HepG2 (cell line): ENCODE measurements at regions not wholly inside any gene's neighbourhood (a gene's known extent, or its start where the extent isn't known, plus 50 kb on each side); places are given as distances from the start of the nearest gene placed in this dataset.

Experiments used
- ARNT2 ChIP-seq: sonication (generic); formaldehyde crosslinking; IDR thresholded peaks from 2 replicates; pipeline ENCODE4 v1.8.0; 2022; ENCODE audit warnings: mild to moderate bottlenecking, low read depth, missing genetic modification reagents, moderate library complexity
- ASH2L ChIP-seq: fragments of 300-600, 200-600 bp; sonication (generic); IDR thresholded peaks from 2 replicates; pipeline ENCODE4 v1.7.0; 2017; ENCODE audit warnings: low read depth, mild to moderate bottlenecking, moderate library complexity, mixed read lengths, low read length; ENCODE audit not compliant: insufficient read length
- HOXA9 ChIP-seq: sonication (generic); formaldehyde crosslinking; IDR thresholded peaks from 2 replicates; pipeline ENCODE4 v1.8.1; 2022; ENCODE audit warnings: missing genetic modification reagents, mild to moderate bottlenecking, moderate library complexity, borderline replicate concordance
- JUN ChIP-seq: sonication (generic); formaldehyde crosslinking; IDR thresholded peaks from 2 replicates; pipeline ENCODE4 v1.4.0; 2020; ENCODE audit warnings: mild to moderate bottlenecking, missing genetic modification reagents
- KDM2A ChIP-seq: sonication (generic); formaldehyde crosslinking; IDR thresholded peaks from 2 replicates; pipeline ENCODE4 v1.4.0; 2020; ENCODE audit warnings: low read depth, missing genetic modification reagents, borderline replicate concordance
- KLF15 ChIP-seq: sonication (generic); formaldehyde crosslinking; IDR thresholded peaks from 2 replicates; pipeline ENCODE4 v1.8.1; 2023; ENCODE audit warnings: borderline replicate concordance, mild to moderate bottlenecking, inconsistent platforms, missing genetic modification reagents, mixed read lengths
- NPAS2 ChIP-seq: sonication (generic); formaldehyde crosslinking; IDR thresholded peaks from 2 replicates; pipeline ENCODE4 v1.8.0; 2022; ENCODE audit warnings: mild to moderate bottlenecking, missing genetic modification reagents, borderline replicate concordance
- ONECUT2 ChIP-seq: sonication (generic); formaldehyde crosslinking; IDR thresholded peaks from 2 replicates; pipeline ENCODE4 v1.4.0; 2020; ENCODE audit warnings: missing genetic modification reagents
- PHB2 ChIP-seq: fragments of 450-650 bp; IDR thresholded peaks from 2 replicates; pipeline ENCODE4 v1.6.1; 2018; ENCODE audit not compliant: partially characterized antibody
- RORA ChIP-seq: sonication (generic); formaldehyde crosslinking; IDR thresholded peaks from 2 replicates; pipeline ENCODE4 v1.5.0; 2020; ENCODE audit warnings: mild to moderate bottlenecking, missing genetic modification reagents, moderate library complexity
- SMC3 ChIP-seq: IDR thresholded peaks from 2 replicates; pipeline ENCODE4 v1.6.1; 2011; ENCODE audit warnings: low read length, improper control_type of control experiment
- TAF15 ChIP-seq: fragments of 200-400 bp; formaldehyde crosslinking; IDR thresholded peaks from one replicate; pipeline ENCODE4 v1.6.1; 2018; ENCODE audit warnings: mild to moderate bottlenecking, low read depth, low read length; ENCODE audit not compliant: poor library complexity, severe bottlenecking
- YY1 ChIP-seq: IDR thresholded peaks from 2 replicates; pipeline ENCODE4 v1.6.1; 2011; ENCODE audit warnings: low read length, low read depth, moderate library complexity, mild to moderate bottlenecking; ENCODE audit not compliant: insufficient read depth, insufficient replicate concordance
- ZIK1 ChIP-seq: sonication (generic); formaldehyde crosslinking; IDR thresholded peaks from 2 replicates; pipeline ENCODE4 v1.5.0; 2020; ENCODE audit warnings: mild to moderate bottlenecking, low read depth, missing genetic modification reagents, borderline replicate concordance
- ZMYM4 ChIP-seq: sonication (generic); formaldehyde crosslinking; IDR thresholded peaks from 2 replicates; pipeline ENCODE4 v1.8.1; 2023; ENCODE audit warnings: mild to moderate bottlenecking, missing genetic modification reagents
- ZNF10 ChIP-seq: sonication (generic); formaldehyde crosslinking; IDR thresholded peaks from 2 replicates; pipeline ENCODE4 v1.4.0; 2020; ENCODE audit warnings: mild to moderate bottlenecking, low read depth, missing genetic modification reagents, borderline replicate concordance
- ZNF557 ChIP-seq: sonication (generic); formaldehyde crosslinking; IDR thresholded peaks from 2 replicates; pipeline ENCODE4 v1.4.0; 2020; ENCODE audit warnings: missing genetic modification reagents
- ZNF614 ChIP-seq: IDR thresholded peaks from 2 replicates; pipeline ENCODE4 v1.6.1; 2018; ENCODE audit warnings: missing biosample characterization, missing genetic modification reagents, inconsistent platforms, borderline replicate concordance
- ZNF724P ChIP-seq: sonication (generic); formaldehyde crosslinking; IDR thresholded peaks from 2 replicates; pipeline ENCODE4 v1.8.0; 2022; ENCODE audit warnings: missing genetic modification reagents, borderline replicate concordance
- ZNF839 ChIP-seq: sonication (generic); formaldehyde crosslinking; IDR thresholded peaks from 2 replicates; pipeline ENCODE4 v1.4.0; 2020; ENCODE audit warnings: missing genetic modification reagents, mild to moderate bottlenecking, borderline replicate concordance
- TF ChIP-seq, protein P1 (sequence below): sonication (generic); formaldehyde crosslinking; IDR thresholded peaks from 2 replicates; pipeline ENCODE4 v1.9.0; 2021; ENCODE audit warnings: missing genetic modification reagents, mild to moderate bottlenecking, borderline replicate concordance
- TF ChIP-seq, protein P2 (sequence below): IDR thresholded peaks from 2 replicates; pipeline ENCODE4 v1.6.1; 2016; ENCODE audit warnings: missing biosample characterization, missing genetic modification reagents, low read depth
- TF ChIP-seq, protein P3 (sequence below): sonication (generic); formaldehyde crosslinking; IDR thresholded peaks from 2 replicates; pipeline ENCODE4 v1.5.0; 2020; ENCODE audit warnings: mild to moderate bottlenecking, missing genetic modification reagents, borderline replicate concordance
- TF ChIP-seq, protein P4 (sequence below): IDR thresholded peaks from 2 replicates; pipeline ENCODE4 v1.6.1; 2016

DNA sequence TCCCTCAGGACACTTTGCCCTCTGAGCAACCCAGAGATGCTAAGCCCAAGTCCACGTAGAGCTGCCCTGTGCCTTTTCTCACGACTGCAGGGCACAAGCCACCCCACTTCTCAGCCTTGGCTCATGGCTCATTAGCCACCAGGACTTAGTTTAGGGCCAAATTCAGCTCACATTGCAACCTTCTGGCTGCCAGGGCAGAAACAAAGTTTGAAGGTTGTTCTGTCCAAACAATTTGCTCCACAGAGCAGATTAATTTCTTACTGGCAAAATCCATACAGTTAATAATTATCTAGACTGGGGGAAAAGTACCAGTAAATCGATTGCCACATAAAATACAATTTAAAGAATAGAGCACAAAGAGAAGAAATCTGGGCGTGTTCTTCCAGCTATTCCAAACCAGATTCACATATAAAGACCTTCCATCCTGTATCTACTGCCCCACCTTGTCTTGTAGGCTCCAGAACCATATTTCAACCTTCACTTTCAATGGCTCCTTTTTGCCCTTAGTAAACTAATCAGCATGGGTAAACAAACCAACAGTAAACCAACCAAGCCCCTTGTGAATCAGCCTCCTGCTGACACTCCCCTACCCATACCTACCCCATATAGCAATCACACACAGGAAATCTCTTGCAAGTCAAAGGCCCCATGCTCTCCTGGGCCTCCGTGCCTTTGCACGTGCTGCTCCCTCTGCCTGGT lies 101.9 kb downstream of the QRSL1 start (continued):
- TF ChIP-seq SMC3 (peak; percentile 15; the same call in 1 of the 2 replicates), ZMYM4 (peak; percentile 70), KLF15 (CRISPR knock-in tag) (no peak), ZIK1 (0 out of 2 replicates have a peak, but pooled peaks have one; percentile 60), TAF15 (no peak), ZNF614 (0 out of 2 replicates have a peak, but pooled peaks have one; percentile 47), ONECUT2 (CRISPR knock-in tag) (peak; percentile 64; the same call in 1 of the 2 replicates), ZNF724P (CRISPR knock-in tag) (no peak), NPAS2 (CRISPR knock-in tag) (no peak), ZNF557 (no peak; the same call in 1 of the 2 replicates), ZNF839 (CRISPR knock-in tag) (no peak), KDM2A (CRISPR knock-in tag) (peak; percentile 58; the same call in 1 of the 2 replicates), JUN (CRISPR knock-in tag) (no peak; the same call in 1 of the 2 replicates), ARNT2 (CRISPR knock-in tag) (0 out of 2 replicates have a peak, but pooled peaks have one; percentile 26), RORA (no peak), ASH2L (peak; percentile 71), PHB2 (no peak), HOXA9 (CRISPR knock-in tag) (no peak), ZNF10 (no peak), YY1 (no peak)
- TF ChIP-seq, protein P1, sequence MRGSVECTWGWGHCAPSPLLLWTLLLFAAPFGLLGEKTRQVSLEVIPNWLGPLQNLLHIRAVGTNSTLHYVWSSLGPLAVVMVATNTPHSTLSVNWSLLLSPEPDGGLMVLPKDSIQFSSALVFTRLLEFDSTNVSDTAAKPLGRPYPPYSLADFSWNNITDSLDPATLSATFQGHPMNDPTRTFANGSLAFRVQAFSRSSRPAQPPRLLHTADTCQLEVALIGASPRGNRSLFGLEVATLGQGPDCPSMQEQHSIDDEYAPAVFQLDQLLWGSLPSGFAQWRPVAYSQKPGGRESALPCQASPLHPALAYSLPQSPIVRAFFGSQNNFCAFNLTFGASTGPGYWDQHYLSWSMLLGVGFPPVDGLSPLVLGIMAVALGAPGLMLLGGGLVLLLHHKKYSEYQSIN (CRISPR knock-in tag), result no peak
- TF ChIP-seq, protein P2, sequence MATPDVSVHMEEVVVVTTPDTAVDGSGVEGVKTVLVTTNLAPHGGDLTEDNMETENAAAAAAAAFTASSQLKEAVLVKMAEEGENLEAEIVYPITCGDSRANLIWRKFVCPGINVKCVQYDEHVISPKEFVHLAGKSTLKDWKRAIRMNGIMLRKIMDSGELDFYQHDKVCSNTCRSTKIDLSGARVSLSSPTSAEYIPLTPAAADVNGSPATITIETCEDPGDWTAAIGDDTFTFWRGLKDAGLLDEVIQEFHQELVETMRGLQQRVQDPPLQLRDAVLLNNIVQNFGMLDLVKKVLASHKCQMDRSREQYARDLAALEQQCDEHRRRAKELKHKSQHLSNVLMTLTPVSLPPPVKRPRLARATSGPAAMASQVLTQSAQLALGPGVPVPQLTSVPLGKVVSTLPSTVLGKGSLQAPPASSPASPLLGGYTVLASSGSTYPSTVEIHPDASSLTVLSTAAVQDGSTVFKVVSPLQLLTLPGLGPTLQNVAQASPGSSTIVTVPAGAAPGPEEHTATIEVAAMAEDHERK (CRISPR knock-in tag), result no peak
- TF ChIP-seq, protein P3, sequence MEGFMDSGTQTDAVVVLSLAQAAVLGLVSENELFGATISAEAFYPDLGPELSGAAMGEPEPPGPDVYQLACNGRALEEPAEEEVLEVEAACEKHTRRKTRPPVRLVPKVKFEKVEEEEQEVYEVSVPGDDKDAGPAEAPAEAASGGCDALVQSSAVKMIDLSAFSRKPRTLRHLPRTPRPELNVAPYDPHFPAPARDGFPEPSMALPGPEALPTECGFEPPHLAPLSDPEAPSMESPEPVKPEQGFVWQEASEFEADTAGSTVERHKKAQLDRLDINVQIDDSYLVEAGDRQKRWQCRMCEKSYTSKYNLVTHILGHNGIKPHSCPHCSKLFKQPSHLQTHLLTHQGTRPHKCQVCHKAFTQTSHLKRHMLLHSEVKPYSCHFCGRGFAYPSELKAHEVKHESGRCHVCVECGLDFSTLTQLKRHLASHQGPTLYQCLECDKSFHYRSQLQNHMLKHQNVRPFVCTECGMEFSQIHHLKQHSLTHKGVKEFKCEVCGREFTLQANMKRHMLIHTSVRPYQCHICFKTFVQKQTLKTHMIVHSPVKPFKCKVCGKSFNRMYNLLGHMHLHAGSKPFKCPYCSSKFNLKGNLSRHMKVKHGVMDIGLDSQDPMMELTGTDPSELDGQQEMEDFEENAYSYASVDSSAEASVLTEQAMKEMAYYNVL (CRISPR knock-in tag), result peak; percentile 74; the same call in 1 of the 2 replicates
- TF ChIP-seq, protein P4, sequence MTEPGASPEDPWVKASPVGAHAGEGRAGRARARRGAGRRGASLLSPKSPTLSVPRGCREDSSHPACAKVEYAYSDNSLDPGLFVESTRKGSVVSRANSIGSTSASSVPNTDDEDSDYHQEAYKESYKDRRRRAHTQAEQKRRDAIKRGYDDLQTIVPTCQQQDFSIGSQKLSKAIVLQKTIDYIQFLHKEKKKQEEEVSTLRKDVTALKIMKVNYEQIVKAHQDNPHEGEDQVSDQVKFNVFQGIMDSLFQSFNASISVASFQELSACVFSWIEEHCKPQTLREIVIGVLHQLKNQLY (CRISPR knock-in tag), result peak; percentile 40; the same call in 1 of the 2 replicates
